B cell (primary cell): ENCODE measurements at regions not wholly inside any gene's neighbourhood (a gene's known extent, or its start where the extent isn't known, plus 50 kb on each side); places are given as distances from the start of the nearest gene placed in this dataset.

Experiments used
- EZH2 ChIP-seq: IDR thresholded peaks from 2 replicates; pipeline ENCODE4 v1.6.1; 2012; ENCODE audit warnings: borderline replicate concordance, low read depth, mild to moderate bottlenecking, moderate library complexity, low read length; ENCODE audit not compliant: insufficient read depth, poor library complexity, severe bottlenecking
- TF ChIP-seq, protein P1 (sequence below): fragments of 200-600 bp; IDR thresholded peaks from one replicate; pipeline ENCODE4 v1.8.0; 2022; ENCODE audit warnings: antibody characterized with exemption, mild to moderate bottlenecking

DNA sequence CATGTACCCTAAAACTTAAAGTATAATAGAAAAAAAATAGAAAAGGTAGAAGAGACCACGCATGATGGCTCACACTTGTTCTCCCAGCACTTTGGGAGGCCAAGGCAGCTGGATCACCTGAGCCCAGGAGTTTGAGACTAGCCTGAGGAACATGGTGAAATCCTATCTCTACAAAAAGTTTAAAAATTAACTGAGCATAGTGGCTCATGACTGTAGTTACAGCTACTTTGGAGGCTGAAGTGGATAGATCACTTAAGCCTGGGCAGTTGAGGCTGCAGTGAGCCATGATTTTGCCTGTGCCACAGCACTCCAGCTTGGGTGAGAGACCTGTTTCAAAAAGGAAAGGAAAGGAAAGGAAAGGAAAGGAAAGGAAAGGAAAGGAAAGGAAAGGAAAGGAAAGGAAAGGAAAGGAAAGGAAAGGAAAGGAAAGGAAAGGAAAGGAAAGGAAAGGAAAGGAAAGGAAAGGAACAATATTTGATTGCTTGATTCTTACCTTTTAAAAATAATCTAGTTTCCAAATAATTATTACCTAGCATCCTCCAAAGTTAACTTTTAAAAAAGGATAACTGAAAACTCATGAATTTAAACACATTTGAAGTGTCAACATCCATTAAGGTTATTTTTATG lies 99.9 kb upstream of the PAX6 start:
- no peak for TF ChIP-seq EZH2
- TF ChIP-seq, protein P1, sequence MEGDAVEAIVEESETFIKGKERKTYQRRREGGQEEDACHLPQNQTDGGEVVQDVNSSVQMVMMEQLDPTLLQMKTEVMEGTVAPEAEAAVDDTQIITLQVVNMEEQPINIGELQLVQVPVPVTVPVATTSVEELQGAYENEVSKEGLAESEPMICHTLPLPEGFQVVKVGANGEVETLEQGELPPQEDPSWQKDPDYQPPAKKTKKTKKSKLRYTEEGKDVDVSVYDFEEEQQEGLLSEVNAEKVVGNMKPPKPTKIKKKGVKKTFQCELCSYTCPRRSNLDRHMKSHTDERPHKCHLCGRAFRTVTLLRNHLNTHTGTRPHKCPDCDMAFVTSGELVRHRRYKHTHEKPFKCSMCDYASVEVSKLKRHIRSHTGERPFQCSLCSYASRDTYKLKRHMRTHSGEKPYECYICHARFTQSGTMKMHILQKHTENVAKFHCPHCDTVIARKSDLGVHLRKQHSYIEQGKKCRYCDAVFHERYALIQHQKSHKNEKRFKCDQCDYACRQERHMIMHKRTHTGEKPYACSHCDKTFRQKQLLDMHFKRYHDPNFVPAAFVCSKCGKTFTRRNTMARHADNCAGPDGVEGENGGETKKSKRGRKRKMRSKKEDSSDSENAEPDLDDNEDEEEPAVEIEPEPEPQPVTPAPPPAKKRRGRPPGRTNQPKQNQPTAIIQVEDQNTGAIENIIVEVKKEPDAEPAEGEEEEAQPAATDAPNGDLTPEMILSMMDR: no peak
